K562 (cell line): ENCODE measurements at regions not wholly inside any gene's neighbourhood (a gene's known extent, or its start where the extent isn't known, plus 50 kb on each side); places are given as distances from the start of the nearest gene placed in this dataset.

Experiments used
- ADNP ChIP-seq: fragments of 200-800 bp; sonication (Bioruptor generic); IDR thresholded peaks from 2 replicates; pipeline ENCODE4 v1.6.1; 2016; ENCODE audit warnings: missing genetic modification characterization, missing compliant biosample characterization
- ATF7 ChIP-seq: fragments of 450-650 bp; IDR thresholded peaks from 2 replicates; pipeline ENCODE4 v1.7.1; 2014; ENCODE audit warnings: mild to moderate bottlenecking, moderate library complexity
- C11orf30 ChIP-seq: fragments of 450-650 bp; IDR thresholded peaks from 2 replicates; pipeline ENCODE4 v1.6.1; 2016; ENCODE audit warnings: low read depth, mild to moderate bottlenecking
- CBX3 ChIP-seq, 2 experiments: IDR thresholded peaks; 1 replicate in 1 of 2; 2 replicates in 1 of 2; pipeline ENCODE4 v1.6.1; 2012; ENCODE audit warnings: inconsistent platforms in 2 of 2, low read length in 2 of 2, borderline replicate concordance in 1 of 2, control low read depth in 1 of 2
- CC2D1A ChIP-seq: fragments of 450-650 bp; IDR thresholded peaks from 2 replicates; pipeline ENCODE4 v1.6.1; 2017; ENCODE audit warnings: mild to moderate bottlenecking
- CREBBP ChIP-seq: IDR thresholded peaks from one replicate; pipeline ENCODE4 v1.6.1; 2012; ENCODE audit warnings: low read depth, mild to moderate bottlenecking, control low read depth, inconsistent platforms, low read length
- FOXM1 ChIP-seq, 2 experiments: fragments of 450-650 bp in 1 of 2; sonication (generic) in 1 of 2; formaldehyde crosslinking in 1 of 2; IDR thresholded peaks; 2 replicates each; pipeline versions ENCODE4 v1.6.1 to v1.9.0; 2017 to 2022; ENCODE audit warnings: low read depth in 2 of 2, mild to moderate bottlenecking in 2 of 2, missing genetic modification reagents in 1 of 2, moderate library complexity in 1 of 2
- HNRNPK ChIP-seq: fragments of 200-400 bp; formaldehyde crosslinking; IDR thresholded peaks from one replicate; pipeline ENCODE4 v1.6.1; 2018; ENCODE audit warnings: mild to moderate bottlenecking, low read depth, low read length; ENCODE audit not compliant: poor library complexity, severe bottlenecking
- NFE2L1 ChIP-seq: fragments of 450-650 bp; IDR thresholded peaks from 2 replicates; pipeline ENCODE4 v1.6.1; 2016; ENCODE audit warnings: missing genetic modification characterization, low read depth, mild to moderate bottlenecking, missing compliant biosample characterization, moderate library complexity, borderline replicate concordance
- RBM22 ChIP-seq: fragments of 200-400 bp; formaldehyde crosslinking; IDR thresholded peaks from 2 replicates; pipeline ENCODE4 v1.6.1; 2018; ENCODE audit warnings: low read length, low read depth; ENCODE audit not compliant: poor library complexity, severe bottlenecking
- SIN3B ChIP-seq: fragments of 450-650 bp; IDR thresholded peaks from 2 replicates; pipeline ENCODE4 v1.6.1; 2017; ENCODE audit warnings: low read depth, mild to moderate bottlenecking, moderate library complexity
- ZFP91 ChIP-seq: sonication (generic); formaldehyde crosslinking; IDR thresholded peaks from 2 replicates; pipeline ENCODE4 v1.8.0; 2022; ENCODE audit warnings: mild to moderate bottlenecking, missing genetic modification reagents
- ZNF143 ChIP-seq: sonication (generic); formaldehyde crosslinking; IDR thresholded peaks from 2 replicates; pipeline ENCODE4 v1.9.0; 2022; ENCODE audit warnings: mild to moderate bottlenecking, missing genetic modification reagents
- ZNF165 ChIP-seq: fragments of 250-450 bp; sonication (Bioruptor Pico); IDR thresholded peaks from 2 replicates; pipeline ENCODE4 v1.4.0; 2020; ENCODE audit warnings: borderline replicate concordance
- ZNF197 ChIP-seq: fragments of 200-800 bp; sonication (Bioruptor generic); IDR thresholded peaks from 2 replicates; pipeline ENCODE4 v1.6.1; 2016; ENCODE audit warnings: low read depth, missing genetic modification characterization, missing compliant biosample characterization
- ZNF347 ChIP-seq: fragments of 450-650 bp; formaldehyde crosslinking; IDR thresholded peaks from 2 replicates; pipeline ENCODE4 v1.4.0; 2020; ENCODE audit warnings: low read depth, mild to moderate bottlenecking, moderate library complexity
- ZNF668 ChIP-seq: fragments of 250-450 bp; sonication (Bioruptor Pico); IDR thresholded peaks from 2 replicates; pipeline ENCODE4 v1.8.0; 2022; ENCODE audit warnings: mild to moderate bottlenecking, inconsistent platforms
- ZSCAN29 ChIP-seq: fragments of 450-650 bp; IDR thresholded peaks from 2 replicates; pipeline ENCODE4 v1.6.1; 2017
- TF ChIP-seq, protein P1 (sequence below), 2 experiments: IDR thresholded peaks; 2 replicates each; pipeline ENCODE4 v1.6.1; 2011; ENCODE audit warnings: borderline replicate concordance in 1 of 2, control low read depth in 1 of 2, low read depth in 1 of 2, low read length in 1 of 2, mild to moderate bottlenecking in 1 of 2, mixed read lengths in 1 of 2, moderate library complexity in 1 of 2; ENCODE audit not compliant: insufficient read depth in 1 of 2, insufficient read length in 1 of 2, poor library complexity in 1 of 2, severe bottlenecking in 1 of 2; ENCODE audit errors: extremely low read depth in 1 of 2
- TF ChIP-seq, protein P2 (sequence below): fragments of 450-650 bp; formaldehyde crosslinking; IDR thresholded peaks from 2 replicates; pipeline ENCODE4 v1.4.0; 2022; ENCODE audit warnings: missing genetic modification characterization

- TF ChIP-seq ZNF668 (CRISPR knock-in tag) (no peak; the same call in 1 of the 2 replicates), CREBBP (no peak), ADNP (tag) (no peak), SIN3B (no peak), ZNF197 (CRISPR knock-in tag) (0 out of 2 replicates have a peak, but pooled peaks have one; percentile 5), CBX3 (IDR thresholded peaks at IDR 0.05; ENCODE audit: borderline replicate concordance in 1 of 2, low read length in 2 of 2) (no peak), CC2D1A (no peak), HNRNPK (no peak), ZFP91 (CRISPR knock-in tag) (no peak), FOXM1 (IDR thresholded peaks at IDR 0.05; ENCODE audit: low read depth) (no peak), FOXM1 (CRISPR knock-in tag; IDR thresholded peaks at IDR 0.05; ENCODE audit: low read depth) (no peak), ZNF347 (CRISPR knock-in tag) (0 out of 2 replicates have a peak, but pooled peaks have one; percentile 33), ZNF143 (CRISPR knock-in tag) (no peak), RBM22 (no peak), C11orf30 (no peak), ZSCAN29 (no peak), NFE2L1 (tag) (no peak), ATF7 (no peak), ZNF165 (CRISPR knock-in tag) (no peak)
- TF ChIP-seq, protein P1, sequence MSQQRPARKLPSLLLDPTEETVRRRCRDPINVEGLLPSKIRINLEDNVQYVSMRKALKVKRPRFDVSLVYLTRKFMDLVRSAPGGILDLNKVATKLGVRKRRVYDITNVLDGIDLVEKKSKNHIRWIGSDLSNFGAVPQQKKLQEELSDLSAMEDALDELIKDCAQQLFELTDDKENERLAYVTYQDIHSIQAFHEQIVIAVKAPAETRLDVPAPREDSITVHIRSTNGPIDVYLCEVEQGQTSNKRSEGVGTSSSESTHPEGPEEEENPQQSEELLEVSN (IDR thresholded peaks at IDR 0.05; ENCODE audit: borderline replicate concordance in 1 of 2, extremely low read depth in 1 of 2, insufficient read depth in 1 of 2, insufficient read length in 1 of 2, low read depth in 1 of 2, low read length in 1 of 2, poor library complexity in 1 of 2, severe bottlenecking in 1 of 2) = no peak
- TF ChIP-seq, protein P2, sequence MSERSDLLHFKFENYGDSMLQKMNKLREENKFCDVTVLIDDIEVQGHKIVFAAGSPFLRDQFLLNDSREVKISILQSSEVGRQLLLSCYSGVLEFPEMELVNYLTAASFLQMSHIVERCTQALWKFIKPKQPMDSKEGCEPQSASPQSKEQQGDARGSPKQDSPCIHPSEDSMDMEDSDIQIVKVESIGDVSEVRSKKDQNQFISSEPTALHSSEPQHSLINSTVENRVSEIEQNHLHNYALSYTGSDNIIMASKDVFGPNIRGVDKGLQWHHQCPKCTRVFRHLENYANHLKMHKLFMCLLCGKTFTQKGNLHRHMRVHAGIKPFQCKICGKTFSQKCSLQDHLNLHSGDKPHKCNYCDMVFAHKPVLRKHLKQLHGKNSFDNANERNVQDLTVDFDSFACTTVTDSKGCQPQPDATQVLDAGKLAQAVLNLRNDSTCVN = no peak
Measured at GRCh38 chr2:42926434-42927333, 134.3 kb upstream of the HAAO start (continued).
